Spleen (tissue), 7 donors: ENCODE measurements at regions not wholly inside any gene's neighbourhood (a gene's known extent, or its start where the extent isn't known, plus 50 kb on each side); places are given as distances from the start of the nearest gene placed in this dataset.

Source experiments
- POLR2A ChIP-seq, 3 donors: fragments of 450-650 bp; IDR thresholded peaks; one replicate each; pipeline ENCODE4 v1.5.1; 2017; ENCODE audit warnings: antibody characterized with exemption in 3 of 3, mild to moderate bottlenecking in 1 of 3
- TF ChIP-seq, protein P1 (sequence below), 11 experiments: fragments of 200-600 bp in 7 of 11; fragments of 450-650 bp in 4 of 11; sonication (generic) in 4 of 11; IDR thresholded peaks in 8 of 11; conservative IDR thresholded peaks in 3 of 11; 1 replicate in 7 of 11; 2 replicates in 4 of 11; pipeline versions ENCODE4 v1.4.0 to v1.8.0; 2016 to 2021; ENCODE audit warnings: antibody characterized with exemption in 11 of 11, inconsistent platforms in 4 of 11, mild to moderate bottlenecking in 1 of 11
- donor health status: DM: no; HTN: no; CAD: no; lungs with moderate emphysema.
- donor health status: DM: no; HTN: no; CAD: no.
- donor health status: DM: no; HTN: no; CAD: no.

DNA sequence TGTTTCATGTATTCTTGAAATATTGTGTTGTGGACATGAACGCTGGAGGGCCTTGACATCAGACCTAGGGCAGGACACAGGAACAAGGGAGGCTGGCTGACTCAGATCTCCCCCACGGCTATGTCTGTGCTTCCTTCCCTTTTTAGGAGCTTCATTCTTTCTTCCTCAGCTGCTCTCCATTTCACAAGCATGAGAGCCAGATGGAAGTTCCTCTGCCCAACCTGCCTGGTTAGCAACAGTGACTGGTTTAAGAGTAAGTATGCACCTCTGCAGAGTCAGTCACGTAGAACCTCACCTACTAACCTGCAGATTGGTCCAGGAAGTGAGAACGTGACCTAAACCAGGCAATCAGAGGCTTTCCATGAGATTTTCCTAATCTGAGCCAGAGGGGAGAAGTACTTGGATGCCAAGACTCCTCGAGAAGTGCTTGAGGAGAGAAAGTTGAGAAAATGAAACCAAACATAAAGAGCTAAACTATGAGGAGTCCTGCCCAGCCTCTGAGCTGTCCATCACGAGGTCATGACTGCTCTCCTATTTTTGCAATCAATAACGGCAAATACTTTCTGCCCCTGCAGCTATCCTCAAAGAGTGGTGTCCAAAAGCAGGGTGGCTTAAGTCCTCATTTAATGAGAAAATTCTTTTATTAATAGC lies 465.2 kb upstream of the CITED2 start:
- no peak for TF ChIP-seq POLR2A (IDR thresholded peaks at IDR 0.05)
- TF ChIP-seq, protein P1, sequence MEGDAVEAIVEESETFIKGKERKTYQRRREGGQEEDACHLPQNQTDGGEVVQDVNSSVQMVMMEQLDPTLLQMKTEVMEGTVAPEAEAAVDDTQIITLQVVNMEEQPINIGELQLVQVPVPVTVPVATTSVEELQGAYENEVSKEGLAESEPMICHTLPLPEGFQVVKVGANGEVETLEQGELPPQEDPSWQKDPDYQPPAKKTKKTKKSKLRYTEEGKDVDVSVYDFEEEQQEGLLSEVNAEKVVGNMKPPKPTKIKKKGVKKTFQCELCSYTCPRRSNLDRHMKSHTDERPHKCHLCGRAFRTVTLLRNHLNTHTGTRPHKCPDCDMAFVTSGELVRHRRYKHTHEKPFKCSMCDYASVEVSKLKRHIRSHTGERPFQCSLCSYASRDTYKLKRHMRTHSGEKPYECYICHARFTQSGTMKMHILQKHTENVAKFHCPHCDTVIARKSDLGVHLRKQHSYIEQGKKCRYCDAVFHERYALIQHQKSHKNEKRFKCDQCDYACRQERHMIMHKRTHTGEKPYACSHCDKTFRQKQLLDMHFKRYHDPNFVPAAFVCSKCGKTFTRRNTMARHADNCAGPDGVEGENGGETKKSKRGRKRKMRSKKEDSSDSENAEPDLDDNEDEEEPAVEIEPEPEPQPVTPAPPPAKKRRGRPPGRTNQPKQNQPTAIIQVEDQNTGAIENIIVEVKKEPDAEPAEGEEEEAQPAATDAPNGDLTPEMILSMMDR (IDR thresholded peaks at IDR 0.05 in 8 of 11, conservative IDR thresholded peaks at IDR 0.05 in 3 of 11), result no peak
